ENCODE measurements at regions not wholly inside any gene's neighbourhood (a gene's known extent, or its start where the extent isn't known, plus 50 kb on each side); places are given as distances from the start of the nearest gene placed in this dataset.

DNA sequence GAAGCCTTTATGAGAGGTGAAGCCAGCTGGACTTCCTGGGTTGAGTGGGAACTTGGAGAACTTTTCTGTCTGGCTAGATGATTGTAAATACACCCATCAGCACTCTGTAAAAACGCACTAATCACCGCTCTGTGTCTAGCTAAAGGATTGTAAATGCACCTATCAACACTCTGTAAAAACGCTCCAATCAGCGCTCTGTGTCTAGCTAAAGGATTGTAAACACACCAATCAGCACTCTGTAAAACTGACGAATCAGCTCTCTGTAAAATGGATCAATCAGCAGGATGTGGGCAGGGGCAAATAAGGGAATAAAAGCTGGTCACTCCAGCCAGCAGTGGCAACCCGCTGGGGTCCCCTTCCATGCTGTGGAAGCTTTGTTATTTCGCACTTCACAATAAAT, 163.6 kb upstream of the SLC39A10 start (continued):
- TF ChIP-seq ZNF600 (tag by site-specific recombination; IDR thresholded peaks at IDR 0.05) (no peak), ZBTB21 (tag by site-specific recombination; IDR thresholded peaks at IDR 0.05) (no peak)

DNA sequence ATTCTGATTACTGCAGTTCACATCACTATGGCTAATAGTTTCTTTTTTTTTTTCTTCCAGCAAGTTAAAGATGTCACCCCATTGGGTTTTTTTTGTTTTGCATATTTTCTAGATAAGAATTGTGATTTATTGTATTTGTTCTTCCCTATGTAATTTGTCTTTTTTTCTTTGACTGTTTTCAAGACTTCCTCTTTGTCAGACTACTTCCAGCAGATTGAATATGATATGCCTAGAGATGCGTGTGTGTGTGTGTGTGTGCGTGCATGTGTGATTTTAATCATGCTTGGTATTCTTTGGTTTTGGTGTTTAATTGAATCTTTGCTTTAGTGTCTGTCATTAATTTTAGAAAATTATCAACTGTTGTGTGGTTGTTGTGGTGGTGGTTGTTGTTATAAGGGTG, 166.7 kb upstream of the SLC39A10 start:
- H3K9me3 ChIP-seq (ENCODE audit: control insufficient read depth, insufficient read depth, low read depth, low read length) = no peaks in the 10 kb centered on the region
- H3K36me3 ChIP-seq (ENCODE audit: control insufficient read depth in 2 of 2, insufficient read depth in 1 of 2, low read length in 2 of 2) = no peaks in the 10 kb centered on the region
- H3K4me3 ChIP-seq (ENCODE audit: low read depth, low read length) = no peak overlapping the region
- H3K27ac ChIP-seq (ENCODE audit: extremely low read depth, low read depth, low read length) = no peak overlapping the region
- H3K4me1 ChIP-seq (ENCODE audit: control insufficient read depth, insufficient read depth, low read length) = no peaks in the 10 kb centered on the region
- TF ChIP-seq ZNF274 (IDR thresholded peaks at IDR 0.05; ENCODE audit: low read length) = no peak
- no peak for TF ChIP-seq ZNF274 (tag by site-specific recombination; IDR thresholded peaks at IDR 0.05; ENCODE audit: borderline replicate concordance)
- TF ChIP-seq ZNF311 (tag by site-specific recombination; IDR thresholded peaks at IDR 0.05; ENCODE audit: borderline replicate concordance) = no peak
- no peak for TF ChIP-seq KLF8 (tag by site-specific recombination; IDR thresholded peaks at IDR 0.05)
- TF ChIP-seq KLF1 (tag by site-specific recombination; IDR thresholded peaks at IDR 0.05) = no peak
- no peak for TF ChIP-seq ZNF416 (tag by site-specific recombination; IDR thresholded peaks at IDR 0.05)
- TF ChIP-seq ZNF138 (tag by site-specific recombination; IDR thresholded peaks at IDR 0.05; ENCODE audit: borderline replicate concordance) = no peak
- no peak for TF ChIP-seq ZNF645 (tag by site-specific recombination; IDR thresholded peaks at IDR 0.05)
- TF ChIP-seq ZNF776 (tag by site-specific recombination; IDR thresholded peaks at IDR 0.05; ENCODE audit: borderline replicate concordance) = no peak
- TF ChIP-seq GFI1B (tag by site-specific recombination; IDR thresholded peaks at IDR 0.05) = no peak
- no peak for TF ChIP-seq ZNF830 (tag by site-specific recombination; IDR thresholded peaks at IDR 0.05; ENCODE audit: low read depth)
- TF ChIP-seq TCF7L2 (IDR thresholded peaks at IDR 0.05; ENCODE audit: borderline replicate concordance, low read depth, low read length) = no peak
- no peak for TF ChIP-seq BCL11B (tag by site-specific recombination; IDR thresholded peaks at IDR 0.05; ENCODE audit: low read depth)
- CTCF ChIA-PET = no interaction called here
- POLR2A ChIA-PET = no interaction called here

DNA sequence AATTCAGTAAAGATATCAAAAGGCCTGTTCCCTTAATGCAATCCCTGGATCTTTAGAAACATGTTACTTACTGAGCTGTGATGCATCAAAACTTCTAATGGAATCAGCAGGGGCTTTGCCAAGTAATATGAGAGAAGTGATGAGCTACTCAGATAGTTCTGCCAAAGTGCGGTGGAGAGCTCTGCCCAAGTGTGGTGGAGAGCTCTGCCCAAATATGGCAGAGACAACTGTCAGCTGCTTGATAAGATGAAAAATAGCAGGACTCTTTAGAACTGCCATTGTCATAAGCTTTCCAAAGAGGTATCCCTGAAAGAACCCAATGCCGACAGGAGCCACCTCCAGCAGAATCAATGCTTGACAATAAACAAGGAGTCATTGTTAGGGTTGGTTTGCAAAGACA, 167.9 kb upstream of the SLC39A10 start:
- Histone ChIP-seq H3K4me1 (ENCODE audit: control insufficient read depth, insufficient read depth, low read length) (no peaks in the 10 kb centered on the region), H3K27ac (ENCODE audit: extremely low read depth, low read depth, low read length) (no peak overlapping the region), H3K4me3 (ENCODE audit: low read depth, low read length) (no peak overlapping the region), H3K9me3 (ENCODE audit: control insufficient read depth, insufficient read depth, low read depth, low read length) (no peaks in the 10 kb centered on the region), H3K36me3 (ENCODE audit: control insufficient read depth in 2 of 2, insufficient read depth in 1 of 2, low read length in 2 of 2) (no peaks in the 10 kb centered on the region)
- TF ChIP-seq ZNF169 (tag by site-specific recombination; IDR thresholded peaks at IDR 0.05) (no peak), ZNF654 (tag by site-specific recombination; IDR thresholded peaks at IDR 0.05; ENCODE audit: low read depth) (no peak), SP2 (tag by site-specific recombination; IDR thresholded peaks at IDR 0.05) (no peak), IKZF3 (tag by site-specific recombination; IDR thresholded peaks at IDR 0.05) (no peak), ZFP41 (tag by site-specific recombination; IDR thresholded peaks at IDR 0.05; ENCODE audit: borderline replicate concordance) (no peak), ZNF704 (tag by site-specific recombination; IDR thresholded peaks at IDR 0.05) (no peak), ZNF174 (tag by site-specific recombination; IDR thresholded peaks at IDR 0.05) (no peak), RBAK (tag by site-specific recombination; IDR thresholded peaks at IDR 0.05) (no peak), PBX3 (CRISPR knock-in tag; IDR thresholded peaks at IDR 0.05) (no peak), HIC1 (tag by site-specific recombination; IDR thresholded peaks at IDR 0.05) (no peak), EGR2 (tag by site-specific recombination; IDR thresholded peaks at IDR 0.05; ENCODE audit: low read depth) (no peak)
- ChIA-PET CTCF (no interaction called here), POLR2A (no interaction called here)
